Endothelial cell of umbilical vein (primary cell): ENCODE measurements at regions not wholly inside any gene's neighbourhood (a gene's known extent, or its start where the extent isn't known, plus 50 kb on each side); places are given as distances from the start of the nearest gene placed in this dataset.

Experiments used
- BruUV-seq: library from RNA; stranded (reverse); fragments of 400-500 nt; replicated peaks from 2 replicates; lab custom pipeline; 2021; lab: Mats Ljungman, UMichigan
- CTCF ChIA-PET: fragments of 300-600, 350-600 bp; sonication (Branson Sonifier 250); formaldehyde crosslinking; loops from one replicate; lab custom pipeline; 2021; ENCODE audit warnings: antibody characterized with exemption, inconsistent platforms; lab: Charles Lee
- POLR2A ChIA-PET: fragments of 300-600, 350-600 bp; sonication (Branson Sonifier 250); formaldehyde crosslinking; loops from one replicate; lab custom pipeline; 2021; ENCODE audit warnings: antibody characterized with exemption, inconsistent platforms; lab: Charles Lee
- DNase-seq: peaks from one replicate; pipeline ENCODE4 v3.0.0-alpha.2; 2011; ENCODE audit warnings: low read depth, low spot score
- FAIRE-seq: peaks from 2 replicates; lab custom pipeline; 2011; peaks lifted over from hg19 to GRCh38; lab: Jason Lieb, UNC
- H2AFZ ChIP-seq: 2 replicates; pipeline ENCODE4 v1.6.0; 2012; ENCODE audit warnings: low read depth, low read length, control low read depth, inconsistent platforms
- H3K27ac ChIP-seq: 2 replicates; pipeline ENCODE4 v1.5.1; 2011; ENCODE audit warnings: low read depth, mild to moderate bottlenecking, control low read depth, low read length, moderate library complexity; ENCODE audit not compliant: insufficient read depth
- H3K27me3 ChIP-seq, 2 experiments: 2 replicates each; pipeline versions ENCODE4 v1.6.0 to v1.6.1; 2011; ENCODE audit warnings: low read length in 2 of 2, mixed read lengths in 1 of 2; ENCODE audit not compliant: control insufficient read depth in 2 of 2, insufficient read depth in 2 of 2
- H3K36me3 ChIP-seq, 2 experiments: 2 replicates in 1 of 2; 3 replicates in 1 of 2; pipeline ENCODE4 v1.5.1; 2011; ENCODE audit warnings: low read length in 2 of 2, mild to moderate bottlenecking in 1 of 2, moderate library complexity in 1 of 2; ENCODE audit not compliant: control insufficient read depth in 2 of 2, insufficient read depth in 2 of 2; ENCODE audit errors: extremely low read depth in 1 of 2
- H3K4me1 ChIP-seq: 3 replicates; pipeline ENCODE4 v1.5.1; 2011; ENCODE audit warnings: mild to moderate bottlenecking, low read length; ENCODE audit not compliant: control insufficient read depth, insufficient read depth; ENCODE audit errors: extremely low read depth
- H3K4me2 ChIP-seq: 2 replicates; pipeline ENCODE4 v1.6.1; 2011; ENCODE audit warnings: low read length, control low read depth, mixed read lengths; ENCODE audit not compliant: insufficient read depth
- H3K4me3 ChIP-seq, 3 experiments: fragments of 200-600 bp in 1 of 3; sonication (generic), shearing (Covaris generic) in 1 of 3; replicated peaks in 1 of 3; 2 replicates each; pipeline ENCODE4 v1.5.1; 2011 to 2016; ENCODE audit warnings: control low read depth in 3 of 3, low read length in 3 of 3, mild to moderate bottlenecking in 2 of 3, inconsistent platforms in 1 of 3, low read depth in 1 of 3, moderate library complexity in 1 of 3; ENCODE audit not compliant: insufficient read depth in 1 of 3
- H3K79me2 ChIP-seq: 2 replicates; pipeline ENCODE4 v1.6.0; 2012; ENCODE audit warnings: low read length, inconsistent platforms; ENCODE audit not compliant: control insufficient read depth, insufficient read depth
- H3K9ac ChIP-seq: replicated peaks from 2 replicates; pipeline ENCODE3; 2011; ENCODE audit warnings: low read length, control low read depth; ENCODE audit not compliant: insufficient read depth; ENCODE audit errors: extremely low read depth
- H3K9me1 ChIP-seq: replicated peaks from 3 replicates; pipeline ENCODE4 v1.6.0; 2011; ENCODE audit warnings: mild to moderate bottlenecking, low read length; ENCODE audit not compliant: control insufficient read depth, insufficient read depth; ENCODE audit errors: extremely low read depth
- H3K9me3 ChIP-seq: replicated peaks from 2 replicates; pipeline ENCODE4 v1.5.1; 2012; ENCODE audit warnings: low read length, inconsistent platforms; ENCODE audit not compliant: control insufficient read depth, insufficient read depth
- H4K20me1 ChIP-seq: replicated peaks from 2 replicates; pipeline ENCODE3; 2011; ENCODE audit warnings: mild to moderate bottlenecking, low read length; ENCODE audit not compliant: control insufficient read depth, insufficient read depth; ENCODE audit errors: extremely low read depth
- EZH2 ChIP-seq: IDR thresholded peaks from 2 replicates; pipeline ENCODE4 v1.6.1; 2012; ENCODE audit warnings: borderline replicate concordance, low read depth, mild to moderate bottlenecking, moderate library complexity, low read length, inconsistent platforms; ENCODE audit not compliant: severe bottlenecking
- FOS ChIP-seq: IDR thresholded peaks from 2 replicates; pipeline ENCODE4 v1.6.1; 2011; ENCODE audit warnings: mild to moderate bottlenecking, low read length, moderate library complexity, borderline replicate concordance; ENCODE audit not compliant: insufficient read depth
- GATA2 ChIP-seq: IDR thresholded peaks from 2 replicates; pipeline ENCODE4 v1.7.0; 2011; ENCODE audit warnings: low read depth, mild to moderate bottlenecking, moderate library complexity, mixed read lengths, low read length; ENCODE audit not compliant: insufficient read length, insufficient read depth
- MAX ChIP-seq: IDR thresholded peaks from 2 replicates; pipeline ENCODE4 v1.6.1; 2011; ENCODE audit not compliant: insufficient read depth, insufficient read length
- dilution Hi-C: fragments of 300-500 bp; cut with MboI; formaldehyde crosslinking; loops from one replicate; pipeline ENCODE4 v1.15.0; 2019; ENCODE audit warnings: low sequenced_read_pairs; ENCODE audit not compliant: extremely low pct_ligation_motif_present
- intact Hi-C: fragments of 100-400 bp; cut with micrococcal nuclease; formaldehyde crosslinking; loops from one replicate; pipeline ENCODE4 v1.10.0; 2022
- TF ChIP-seq, protein P1 (sequence below), 2 donors: IDR thresholded peaks; 1 replicate in 1 of 2; 2 replicates in 1 of 2; pipeline ENCODE4 v1.5.1; 2011; ENCODE audit warnings: low read length in 2 of 2, mild to moderate bottlenecking in 2 of 2, moderate library complexity in 2 of 2, control low read depth in 1 of 2, inconsistent platforms in 1 of 2, low read depth in 1 of 2; ENCODE audit not compliant: insufficient read depth in 1 of 2; ENCODE audit errors: extremely low read depth in 1 of 2

GRCh38 chr4:26028133-26028792, 114.2 kb downstream of the SMIM20 start:
- no peak overlapping the region for H3K4me3 ChIP-seq
- BruUV-seq = no TSS peak

GRCh38 chr4:26028793-26029567, 115.0 kb downstream of the SMIM20 start:
- Histone ChIP-seq H3K4me1 (no peaks in the 10 kb centered on the region), H3K36me3 (no peaks in the 10 kb centered on the region), H3K9ac (no peak overlapping the region), H3K27me3 (peaks cover 4 to 8% of the 10 kb centered on the region in 2 experiments), H3K9me3 (no peaks in the 10 kb centered on the region), H3K4me3 (no peak overlapping the region), H3K4me2 (no peak overlapping the region), H2AFZ (no peak overlapping the region), H3K9me1 (no peaks in the 10 kb centered on the region), H4K20me1 (no peaks in the 10 kb centered on the region), H3K79me2 (no peaks in the 10 kb centered on the region), H3K27ac (no peak overlapping the region)
- DNase-seq = peak; percentile 19
- ChIA-PET POLR2A (no interaction called here), CTCF (interaction anchor here (0.6 to 1.8 kb wide), 4 partner anchors 41 to 981 kb away, joined by 3 to 10 read pairs (median 6); no protein-coding TSS in a partner anchor)
- dilution Hi-C loops = no loop called here
- intact Hi-C loops = no loop called here
- TF ChIP-seq, protein P1, sequence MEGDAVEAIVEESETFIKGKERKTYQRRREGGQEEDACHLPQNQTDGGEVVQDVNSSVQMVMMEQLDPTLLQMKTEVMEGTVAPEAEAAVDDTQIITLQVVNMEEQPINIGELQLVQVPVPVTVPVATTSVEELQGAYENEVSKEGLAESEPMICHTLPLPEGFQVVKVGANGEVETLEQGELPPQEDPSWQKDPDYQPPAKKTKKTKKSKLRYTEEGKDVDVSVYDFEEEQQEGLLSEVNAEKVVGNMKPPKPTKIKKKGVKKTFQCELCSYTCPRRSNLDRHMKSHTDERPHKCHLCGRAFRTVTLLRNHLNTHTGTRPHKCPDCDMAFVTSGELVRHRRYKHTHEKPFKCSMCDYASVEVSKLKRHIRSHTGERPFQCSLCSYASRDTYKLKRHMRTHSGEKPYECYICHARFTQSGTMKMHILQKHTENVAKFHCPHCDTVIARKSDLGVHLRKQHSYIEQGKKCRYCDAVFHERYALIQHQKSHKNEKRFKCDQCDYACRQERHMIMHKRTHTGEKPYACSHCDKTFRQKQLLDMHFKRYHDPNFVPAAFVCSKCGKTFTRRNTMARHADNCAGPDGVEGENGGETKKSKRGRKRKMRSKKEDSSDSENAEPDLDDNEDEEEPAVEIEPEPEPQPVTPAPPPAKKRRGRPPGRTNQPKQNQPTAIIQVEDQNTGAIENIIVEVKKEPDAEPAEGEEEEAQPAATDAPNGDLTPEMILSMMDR (IDR thresholded peaks at IDR 0.05; ENCODE audit: extremely low read depth in 1 of 2, insufficient read depth in 1 of 2, low read depth in 1 of 2, low read length in 2 of 2) = peak; percentile 31 to 69
- TF ChIP-seq GATA2 (no peak), FOS (no peak)
- no TSS peak for BruUV-seq
- FAIRE-seq = no peak

More at GRCh38 chr4:26028133-26028792, 114.2 kb downstream of the SMIM20 start:
- intact Hi-C loops (no loop called here), dilution Hi-C loops (no loop called here)
- H3K27ac ChIP-seq = no peak overlapping the region
- CTCF ChIA-PET = interaction anchor here (1.8 kb wide), 1 partner anchor 382 kb away, joined by 10 read pairs; no protein-coding TSS in a partner anchor
- H3K4me1 ChIP-seq = no peaks in the 10 kb centered on the region
- POLR2A ChIA-PET = no interaction called here
- TF ChIP-seq FOS (no peak), EZH2 (no peak), GATA2 (no peak), MAX (no peak)
- no peak for DNase-seq
- no peaks in the 10 kb centered on the region for H4K20me1 ChIP-seq
- no peaks in the 10 kb centered on the region for H3K9me1 ChIP-seq
- H2AFZ ChIP-seq = no peak overlapping the region
- no peak for FAIRE-seq
- no peaks in the 10 kb centered on the region for H3K79me2 ChIP-seq
- H3K4me2 ChIP-seq = no peak overlapping the region
- no peaks in the 10 kb centered on the region for H3K9me3 ChIP-seq
- H3K27me3 ChIP-seq = peaks cover 4 to 11% of the 10 kb centered on the region in 2 experiments
- no peaks in the 10 kb centered on the region for H3K36me3 ChIP-seq
- H3K9ac ChIP-seq = no peak overlapping the region
